Body of pancreas (tissue), 4 donors: ENCODE measurements at regions not wholly inside any gene's neighbourhood (a gene's known extent, or its start where the extent isn't known, plus 50 kb on each side); places are given as distances from the start of the nearest gene placed in this dataset.

Source experiments
- POLR2A ChIP-seq, 3 donors: fragments of 450-650 bp; IDR thresholded peaks; one replicate each; pipeline ENCODE4 v1.6.1; 2016; ENCODE audit warnings: antibody characterized with exemption in 3 of 3, mild to moderate bottlenecking in 2 of 3
- TF ChIP-seq, protein P1 (sequence below), 7 experiments: fragments of 450-650 bp in 4 of 7; fragments of 200-600 bp in 3 of 7; sonication (generic) in 3 of 7; IDR thresholded peaks; one replicate each; pipeline ENCODE4 v1.5.1; 2016 to 2019; ENCODE audit warnings: antibody characterized with exemption in 7 of 7

DNA sequence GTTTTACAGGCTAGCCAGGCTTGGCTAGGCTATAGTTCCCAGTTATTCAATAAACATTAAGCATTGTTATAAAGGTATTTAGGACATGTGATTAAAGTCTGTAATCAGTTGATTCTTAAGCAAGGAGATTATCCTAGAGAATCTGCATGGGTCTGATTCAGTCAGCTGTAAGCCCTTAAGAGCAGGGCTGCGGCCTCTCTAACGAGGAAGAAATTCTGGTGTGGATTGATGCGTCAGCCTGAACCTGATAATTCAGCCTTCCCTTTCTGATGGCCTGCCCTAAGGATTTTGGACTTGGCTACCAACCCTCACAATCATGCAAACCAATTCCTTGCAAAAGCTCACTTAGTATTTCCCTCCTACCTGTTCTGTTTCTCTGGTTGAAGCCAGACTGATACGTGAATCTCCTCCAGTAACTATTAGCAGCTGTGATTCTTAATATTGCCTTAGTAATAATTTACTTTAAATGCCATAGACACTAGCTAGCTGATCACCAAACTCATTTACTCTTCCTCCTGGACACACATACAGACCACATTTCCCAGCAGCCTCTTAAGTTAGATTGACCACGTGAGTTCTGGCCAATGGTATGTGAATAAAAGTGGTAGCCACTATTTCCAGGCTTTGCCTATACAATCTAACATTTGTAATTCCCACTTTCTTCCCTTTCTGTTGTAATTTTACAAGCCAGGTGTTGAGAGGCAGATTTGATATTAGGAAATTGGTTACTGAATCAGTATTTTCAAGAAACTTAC lies 678.0 kb upstream of the INTU start:
- TF ChIP-seq, protein P1, sequence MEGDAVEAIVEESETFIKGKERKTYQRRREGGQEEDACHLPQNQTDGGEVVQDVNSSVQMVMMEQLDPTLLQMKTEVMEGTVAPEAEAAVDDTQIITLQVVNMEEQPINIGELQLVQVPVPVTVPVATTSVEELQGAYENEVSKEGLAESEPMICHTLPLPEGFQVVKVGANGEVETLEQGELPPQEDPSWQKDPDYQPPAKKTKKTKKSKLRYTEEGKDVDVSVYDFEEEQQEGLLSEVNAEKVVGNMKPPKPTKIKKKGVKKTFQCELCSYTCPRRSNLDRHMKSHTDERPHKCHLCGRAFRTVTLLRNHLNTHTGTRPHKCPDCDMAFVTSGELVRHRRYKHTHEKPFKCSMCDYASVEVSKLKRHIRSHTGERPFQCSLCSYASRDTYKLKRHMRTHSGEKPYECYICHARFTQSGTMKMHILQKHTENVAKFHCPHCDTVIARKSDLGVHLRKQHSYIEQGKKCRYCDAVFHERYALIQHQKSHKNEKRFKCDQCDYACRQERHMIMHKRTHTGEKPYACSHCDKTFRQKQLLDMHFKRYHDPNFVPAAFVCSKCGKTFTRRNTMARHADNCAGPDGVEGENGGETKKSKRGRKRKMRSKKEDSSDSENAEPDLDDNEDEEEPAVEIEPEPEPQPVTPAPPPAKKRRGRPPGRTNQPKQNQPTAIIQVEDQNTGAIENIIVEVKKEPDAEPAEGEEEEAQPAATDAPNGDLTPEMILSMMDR (IDR thresholded peaks at IDR 0.05) = no peak
- no peak for TF ChIP-seq POLR2A (IDR thresholded peaks at IDR 0.05)
